Upper lobe of left lung (tissue), 4 donors: ENCODE measurements at regions not wholly inside any gene's neighbourhood (a gene's known extent, or its start where the extent isn't known, plus 50 kb on each side); places are given as distances from the start of the nearest gene placed in this dataset.

ENCODE experiments used
- CTCF ChIP-seq, 6 experiments: fragments of 450-650 bp in 4 of 6; fragments of 200-600 bp in 2 of 6; sonication (generic) in 2 of 6; IDR thresholded peaks; one replicate each; pipeline ENCODE4 v1.5.1; 2016 to 2019; ENCODE audit warnings: antibody characterized with exemption in 6 of 6
- EP300 ChIP-seq, 4 donors: sonication (generic); formaldehyde crosslinking; IDR thresholded peaks; one replicate each; pipeline ENCODE4 v1.5.1; 2017; ENCODE audit warnings: antibody characterized with exemption in 4 of 4, control low read depth in 2 of 4

- TF ChIP-seq CTCF (IDR thresholded peaks at IDR 0.05) = no peak
- no peak for TF ChIP-seq EP300 (IDR thresholded peaks at IDR 0.05)
Observed at GRCh38 chr6:140912686-140913085, 1220.0 kb upstream of the GJE1 start.
